Choroid plexus epithelial cell (primary cell): ENCODE measurements at regions not wholly inside any gene's neighbourhood (a gene's known extent, or its start where the extent isn't known, plus 50 kb on each side); places are given as distances from the start of the nearest gene placed in this dataset.

ENCODE experiments used
- DNase-seq: peaks from one replicate; pipeline ENCODE4 v3.0.0-alpha.2; 2010; ENCODE audit warnings: low read depth
- H3K4me3 ChIP-seq: 2 replicates; pipeline ENCODE4 v1.5.1; 2011; ENCODE audit warnings: low read depth, mild to moderate bottlenecking, control low read depth, low read length, moderate library complexity
- TF ChIP-seq, protein P1 (sequence below): conservative IDR thresholded peaks from 2 replicates; pipeline ENCODE4 v1.5.1; 2011; ENCODE audit warnings: low read depth, mild to moderate bottlenecking, control low read depth, inconsistent platforms, low read length, moderate library complexity

DNA sequence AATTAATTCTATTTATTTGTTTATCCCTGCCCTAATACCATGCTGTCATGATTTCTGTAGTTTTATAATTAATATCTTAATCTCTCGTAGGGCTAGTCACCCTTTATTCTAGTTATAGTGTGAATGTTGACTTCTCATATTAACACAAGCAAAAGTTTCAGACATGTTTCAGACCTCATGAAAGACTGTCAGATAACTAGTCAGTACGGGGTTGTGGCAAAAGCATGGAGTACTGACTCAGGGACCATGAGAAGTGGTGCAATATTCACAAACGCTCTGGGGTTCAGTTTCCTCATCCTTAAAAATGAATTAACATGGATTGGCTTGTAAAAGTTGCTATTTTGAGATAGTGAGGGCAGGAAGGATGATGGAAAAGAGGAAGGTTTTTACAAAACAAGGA is 148.9 kb downstream of the TMEM200A start:
- no peak for DNase-seq
- TF ChIP-seq, protein P1, sequence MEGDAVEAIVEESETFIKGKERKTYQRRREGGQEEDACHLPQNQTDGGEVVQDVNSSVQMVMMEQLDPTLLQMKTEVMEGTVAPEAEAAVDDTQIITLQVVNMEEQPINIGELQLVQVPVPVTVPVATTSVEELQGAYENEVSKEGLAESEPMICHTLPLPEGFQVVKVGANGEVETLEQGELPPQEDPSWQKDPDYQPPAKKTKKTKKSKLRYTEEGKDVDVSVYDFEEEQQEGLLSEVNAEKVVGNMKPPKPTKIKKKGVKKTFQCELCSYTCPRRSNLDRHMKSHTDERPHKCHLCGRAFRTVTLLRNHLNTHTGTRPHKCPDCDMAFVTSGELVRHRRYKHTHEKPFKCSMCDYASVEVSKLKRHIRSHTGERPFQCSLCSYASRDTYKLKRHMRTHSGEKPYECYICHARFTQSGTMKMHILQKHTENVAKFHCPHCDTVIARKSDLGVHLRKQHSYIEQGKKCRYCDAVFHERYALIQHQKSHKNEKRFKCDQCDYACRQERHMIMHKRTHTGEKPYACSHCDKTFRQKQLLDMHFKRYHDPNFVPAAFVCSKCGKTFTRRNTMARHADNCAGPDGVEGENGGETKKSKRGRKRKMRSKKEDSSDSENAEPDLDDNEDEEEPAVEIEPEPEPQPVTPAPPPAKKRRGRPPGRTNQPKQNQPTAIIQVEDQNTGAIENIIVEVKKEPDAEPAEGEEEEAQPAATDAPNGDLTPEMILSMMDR = no peak
- no peak overlapping the region for H3K4me3 ChIP-seq

DNA sequence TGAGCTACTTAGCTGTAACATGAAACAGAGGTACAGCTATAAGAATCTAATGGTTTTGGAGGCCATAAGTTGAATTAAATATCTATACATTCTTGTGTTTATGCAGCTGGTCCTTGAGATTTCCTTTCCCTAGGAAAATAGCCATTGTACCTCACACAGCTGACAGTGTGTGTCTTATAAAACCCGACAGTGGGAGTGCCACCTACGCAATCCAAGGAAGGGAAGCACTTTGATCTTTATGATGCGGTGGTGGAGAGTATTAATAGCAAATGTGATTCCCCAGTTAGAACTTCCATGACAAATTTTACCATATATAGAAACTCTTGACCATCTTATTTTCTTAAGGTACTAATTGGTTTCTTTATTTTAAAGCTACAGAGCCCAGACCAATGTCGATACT is 149.5 kb downstream of the TMEM200A start:
- TF ChIP-seq, protein P1 = no peak
- H3K4me3 ChIP-seq = no peak overlapping the region
- DNase-seq = no peak

DNA sequence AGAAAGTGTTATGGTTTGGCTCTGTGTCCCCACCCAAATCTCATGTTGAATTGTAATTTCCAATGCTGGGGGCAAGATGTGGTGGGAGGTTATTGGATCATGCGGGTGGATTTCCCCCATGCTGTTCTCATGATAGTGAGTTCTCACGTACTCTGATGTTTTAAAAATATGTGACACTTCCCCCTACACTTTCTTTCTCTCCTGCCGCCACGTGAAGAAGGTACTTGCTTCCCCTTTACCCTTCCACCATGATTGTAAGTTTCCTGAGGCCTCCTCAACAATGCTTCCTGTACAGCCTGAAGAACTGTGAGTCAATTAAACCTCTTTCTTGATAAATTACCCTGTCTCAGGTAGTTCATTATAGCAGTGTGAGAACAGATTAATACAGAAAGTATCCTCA is 150.8 kb downstream of the TMEM200A start:
- no peak for DNase-seq
- TF ChIP-seq, protein P1 = no peak
- H3K4me3 ChIP-seq = no peak overlapping the region

DNA sequence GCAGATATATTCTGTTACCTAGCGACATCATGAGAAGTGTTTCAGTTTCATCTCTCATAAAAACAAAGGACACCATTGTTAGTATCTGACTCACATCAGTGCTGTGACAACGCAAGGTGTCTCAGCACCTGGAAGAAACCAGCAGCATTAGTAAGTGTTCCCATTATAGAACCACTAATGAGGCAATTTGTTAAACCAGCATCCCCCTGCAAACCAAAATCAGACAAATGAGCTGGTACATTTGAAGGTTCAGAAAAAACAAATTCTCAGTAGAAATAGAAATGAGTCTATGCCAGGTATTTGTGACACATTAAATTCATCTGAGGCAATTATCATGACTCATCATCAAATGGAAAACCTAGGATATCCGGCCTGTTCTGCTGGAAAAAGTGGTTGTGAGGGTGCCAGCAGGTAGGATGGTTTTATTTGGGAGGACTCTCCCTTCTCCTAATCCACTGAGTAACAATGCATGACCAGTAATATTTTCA is 151.7 kb downstream of the TMEM200A start:
- H3K4me3 ChIP-seq = no peak overlapping the region
- TF ChIP-seq, protein P1 = no peak
- no peak for DNase-seq

DNA sequence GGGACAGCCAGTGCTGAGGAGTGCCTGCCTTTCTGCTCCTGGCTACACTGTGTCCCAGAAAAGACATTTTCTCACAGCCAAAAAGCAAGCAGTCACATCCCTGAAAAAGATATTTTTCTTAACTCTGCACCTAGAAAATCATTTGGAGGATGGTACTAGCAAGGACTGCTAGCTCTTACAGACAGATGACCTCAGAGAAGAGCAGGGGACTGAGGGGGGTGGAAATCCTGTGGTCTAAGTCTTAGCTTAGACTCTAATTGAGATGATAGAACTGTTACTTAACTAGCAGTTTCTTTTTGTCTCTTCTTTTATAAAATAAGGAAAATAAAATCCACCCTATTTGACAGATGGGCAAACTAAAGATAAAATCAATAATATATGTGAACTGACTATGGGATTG is 152.8 kb downstream of the TMEM200A start:
- H3K4me3 ChIP-seq = no peak overlapping the region
- no peak for DNase-seq
- TF ChIP-seq, protein P1 = no peak

DNA sequence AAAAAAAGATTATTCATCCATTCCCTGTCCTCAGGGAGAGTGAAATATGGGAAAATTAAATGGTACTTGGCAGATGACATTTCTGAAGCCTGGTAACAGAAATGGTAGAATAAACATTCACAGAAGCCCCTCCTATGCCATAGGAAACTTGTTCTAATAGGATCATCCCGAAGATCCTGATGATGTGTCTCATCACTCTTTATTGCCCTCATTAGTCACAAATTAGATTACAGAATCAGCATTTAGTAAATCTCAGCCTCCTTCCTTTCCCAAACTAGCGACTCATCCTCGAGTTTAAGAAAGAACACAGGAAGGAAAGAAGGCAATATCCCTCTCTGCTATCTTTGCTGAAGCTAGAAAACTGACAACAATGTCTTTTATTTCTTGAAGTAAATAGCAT is 154.4 kb downstream of the TMEM200A start:
- TF ChIP-seq, protein P1 = no peak
- H3K4me3 ChIP-seq = no peak overlapping the region
- DNase-seq = no peak

DNA sequence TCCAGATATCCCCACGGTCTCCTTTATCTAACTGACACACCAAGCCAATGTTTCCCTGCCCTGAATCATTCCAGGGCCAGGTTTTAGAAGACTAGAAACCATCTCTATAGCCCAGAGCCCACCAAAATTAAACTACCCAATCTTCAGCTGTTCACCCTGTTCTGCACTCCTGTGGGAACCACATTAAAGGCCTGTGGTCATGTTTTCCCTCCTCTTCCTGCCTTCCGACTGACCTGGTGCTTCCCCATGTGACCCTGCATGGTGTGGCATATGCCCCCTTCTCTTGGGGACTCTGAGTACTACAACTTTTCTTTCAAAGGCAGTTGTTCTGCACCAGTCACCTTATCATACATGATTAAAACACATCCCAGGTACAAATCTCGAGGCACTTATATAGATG is 155.0 kb downstream of the TMEM200A start:
- no peak overlapping the region for H3K4me3 ChIP-seq
- DNase-seq = no peak
- TF ChIP-seq, protein P1 = no peak
